Raji (cell line): ENCODE measurements at regions not wholly inside any gene's neighbourhood (a gene's known extent, or its start where the extent isn't known, plus 50 kb on each side); places are given as distances from the start of the nearest gene placed in this dataset.
A peak's percentile ranks its signal among the peaks of the same experiment; 100 is the strongest.

ENCODE experiments used
- POLR2A ChIP-seq: IDR thresholded peaks from 2 replicates; pipeline ENCODE4 v1.6.1; 2011; ENCODE audit warnings: low read depth, low read length, control low read depth; ENCODE audit not compliant: insufficient read depth

GRCh38 chr6:134405386-134406087 is 87.6 kb upstream of the SGK1 start:
- TF ChIP-seq POLR2A, result no peak

- TF ChIP-seq POLR2A, result no peak
These were observed 84.6 kb upstream of the SGK1 start for GRCh38 chr6:134402372-134402984.

GRCh38 chr6:134400941-134401340 is 83.0 kb upstream of the SGK1 start:
- TF ChIP-seq POLR2A, result no peak

GRCh38 chr6:134398453-134398852 is 80.5 kb upstream of the SGK1 start:
- TF ChIP-seq POLR2A, result no peak

- TF ChIP-seq POLR2A, result no peak
These were observed 79.8 kb upstream of the SGK1 start for GRCh38 chr6:134397676-134398075.

GRCh38 chr6:134394905-134395304 is 77.0 kb upstream of the SGK1 start:
- no peak for TF ChIP-seq POLR2A

GRCh38 chr6:134394208-134394607 is 76.3 kb upstream of the SGK1 start:
- TF ChIP-seq POLR2A, result no peak

GRCh38 chr6:134391205-134391604 is 73.3 kb upstream of the SGK1 start:
- TF ChIP-seq POLR2A, result no peak

- no peak for TF ChIP-seq POLR2A
These were observed 71.7 kb upstream of the SGK1 start for GRCh38 chr6:134389658-134390057.

- TF ChIP-seq POLR2A, result no peak
These were observed 71.2 kb upstream of the SGK1 start for GRCh38 chr6:134389129-134389528.

GRCh38 chr6:134381959-134382358 is 64.0 kb upstream of the SGK1 start:
- no peak for TF ChIP-seq POLR2A

- no peak for TF ChIP-seq POLR2A
These were observed 61.7 kb upstream of the SGK1 start for GRCh38 chr6:134379599-134379998.

GRCh38 chr6:134379076-134379475 is 61.2 kb upstream of the SGK1 start:
- peak; percentile 33; the same call in 1 of the 2 replicates for TF ChIP-seq POLR2A

GRCh38 chr6:134378426-134378825 is 60.5 kb upstream of the SGK1 start:
- no peak for TF ChIP-seq POLR2A

- no peak for TF ChIP-seq POLR2A
These were observed 58.9 kb upstream of the SGK1 start for GRCh38 chr6:134376785-134377184.

GRCh38 chr6:134375220-134375580 is 57.3 kb upstream of the SGK1 start:
- TF ChIP-seq POLR2A, result no peak

- TF ChIP-seq POLR2A, result no peak
These were observed 56.7 kb upstream of the SGK1 start for GRCh38 chr6:134374491-134375219.

GRCh38 chr6:134373993-134374392 is 56.1 kb upstream of the SGK1 start:
- no peak for TF ChIP-seq POLR2A
